ENCODE measurements at regions not wholly inside any gene's neighbourhood (a gene's known extent, or its start where the extent isn't known, plus 50 kb on each side); places are given as distances from the start of the nearest gene placed in this dataset.

DNA sequence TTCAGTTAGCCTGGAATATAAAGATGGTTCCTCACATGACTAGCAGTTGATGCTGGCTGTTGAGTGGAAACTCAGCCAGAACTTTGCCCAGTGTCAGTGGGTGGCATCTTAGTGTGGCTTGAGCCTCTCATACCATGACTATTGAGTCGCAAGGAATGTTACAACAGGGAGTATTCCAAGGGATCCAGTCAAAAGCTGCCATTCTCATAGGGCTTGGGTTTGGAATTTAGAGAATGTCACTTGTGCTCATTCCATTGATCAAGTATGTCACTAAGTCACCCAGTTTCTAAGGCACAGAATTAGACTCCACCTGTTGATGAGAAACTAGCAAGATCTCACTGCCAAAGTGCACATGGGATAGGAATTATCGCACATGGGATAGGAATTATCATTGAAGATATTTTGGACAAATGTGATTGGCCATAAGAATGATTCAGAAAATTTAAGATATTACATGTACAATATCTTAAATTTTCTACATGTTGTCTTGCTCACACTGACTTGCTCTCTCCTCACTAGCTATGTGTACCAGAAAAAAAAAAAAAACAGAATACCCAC lies 1290.7 kb upstream of the ADGRL2 start:
- H3K36me3 ChIP-seq (ENCODE audit: control insufficient read depth in 4 of 4, insufficient read depth in 3 of 4, low read depth in 1 of 4, low read length in 3 of 4), result no peaks in the 10 kb centered on the region
- no peak overlapping the region for H3K9ac ChIP-seq (ENCODE audit: low read depth in 1 of 2, low read length in 2 of 2)
- H3K27ac ChIP-seq (ENCODE audit: low read depth in 1 of 2, low read length in 2 of 2), result no peak overlapping the region
- H3K4me1 ChIP-seq (ENCODE audit: control insufficient read depth in 4 of 4, insufficient read depth in 4 of 4, low read length in 3 of 4), result no peaks in the 10 kb centered on the region
- TF ChIP-seq JUND (IDR thresholded peaks at IDR 0.05) (no peak), TAF1 (conservative IDR thresholded peaks at IDR 0.05) (no peak)
- TF ChIP-seq, protein P1, sequence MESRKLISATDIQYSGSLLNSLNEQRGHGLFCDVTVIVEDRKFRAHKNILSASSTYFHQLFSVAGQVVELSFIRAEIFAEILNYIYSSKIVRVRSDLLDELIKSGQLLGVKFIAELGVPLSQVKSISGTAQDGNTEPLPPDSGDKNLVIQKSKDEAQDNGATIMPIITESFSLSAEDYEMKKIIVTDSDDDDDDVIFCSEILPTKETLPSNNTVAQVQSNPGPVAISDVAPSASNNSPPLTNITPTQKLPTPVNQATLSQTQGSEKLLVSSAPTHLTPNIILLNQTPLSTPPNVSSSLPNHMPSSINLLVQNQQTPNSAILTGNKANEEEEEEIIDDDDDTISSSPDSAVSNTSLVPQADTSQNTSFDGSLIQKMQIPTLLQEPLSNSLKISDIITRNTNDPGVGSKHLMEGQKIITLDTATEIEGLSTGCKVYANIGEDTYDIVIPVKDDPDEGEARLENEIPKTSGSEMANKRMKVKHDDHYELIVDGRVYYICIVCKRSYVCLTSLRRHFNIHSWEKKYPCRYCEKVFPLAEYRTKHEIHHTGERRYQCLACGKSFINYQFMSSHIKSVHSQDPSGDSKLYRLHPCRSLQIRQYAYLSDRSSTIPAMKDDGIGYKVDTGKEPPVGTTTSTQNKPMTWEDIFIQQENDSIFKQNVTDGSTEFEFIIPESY (IDR thresholded peaks at IDR 0.05), result no peak
- no peak overlapping the region for H3K4me3 ChIP-seq (ENCODE audit: low read depth in 1 of 3, low read length in 3 of 3)
- H3K27me3 ChIP-seq (ENCODE audit: control insufficient read depth in 4 of 4, insufficient read depth in 4 of 4, low read length in 3 of 4), result no peaks in the 10 kb centered on the region
- 88% methylated on average over 2 of the region's 2 CpGs for WGBS
- no peak for DNase-seq (ENCODE audit: low spot score)
- no peaks in the 10 kb centered on the region for H3K9me3 ChIP-seq (ENCODE audit: control insufficient read depth in 4 of 4, low read length in 3 of 4)

DNA sequence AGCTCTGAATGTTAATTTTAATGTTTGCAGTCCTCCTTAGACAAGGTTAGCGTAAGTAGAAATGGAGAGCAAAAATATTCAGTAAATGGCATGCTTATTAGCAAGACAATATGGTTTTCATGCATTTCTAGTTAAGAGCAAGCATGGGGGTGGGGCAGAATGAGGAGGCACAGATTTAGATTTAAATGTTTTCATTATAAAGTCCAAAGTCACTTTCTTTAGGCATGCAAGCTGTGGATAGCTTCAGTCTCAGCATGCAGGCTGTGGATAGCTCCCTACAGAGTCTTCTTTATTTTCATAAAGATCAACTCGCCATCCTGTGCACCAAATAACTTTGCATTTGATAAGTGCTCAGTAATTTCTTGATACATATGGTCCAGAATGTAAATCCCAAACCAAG lies 1294.5 kb upstream of the ADGRL2 start:
- no peak for DNase-seq (ENCODE audit: low spot score)
- no peaks in the 10 kb centered on the region for H3K36me3 ChIP-seq (ENCODE audit: control insufficient read depth in 4 of 4, insufficient read depth in 3 of 4, low read depth in 1 of 4, low read length in 3 of 4)
- WGBS, result 87% methylated on average over 2 of the region's 2 CpGs
- H3K9ac ChIP-seq (ENCODE audit: low read depth in 1 of 2, low read length in 2 of 2), result no peak overlapping the region
- H3K27me3 ChIP-seq (ENCODE audit: control insufficient read depth in 4 of 4, insufficient read depth in 4 of 4, low read length in 3 of 4), result no peaks in the 10 kb centered on the region
- no peaks in the 10 kb centered on the region for H3K4me1 ChIP-seq (ENCODE audit: control insufficient read depth in 4 of 4, insufficient read depth in 4 of 4, low read length in 3 of 4)
- no peaks in the 10 kb centered on the region for H3K9me3 ChIP-seq (ENCODE audit: control insufficient read depth in 4 of 4, low read length in 3 of 4)
- H3K4me3 ChIP-seq (ENCODE audit: low read depth in 1 of 3, low read length in 3 of 3), result no peak overlapping the region
- TF ChIP-seq EGR1 (IDR thresholded peaks at IDR 0.05; ENCODE audit: low read depth in 2 of 2) (no peak), RXRA (IDR thresholded peaks at IDR 0.05) (no peak), HNF4G (IDR thresholded peaks at IDR 0.05) (no peak), JUND (IDR thresholded peaks at IDR 0.05) (no peak), NR2F2 (IDR thresholded peaks at IDR 0.05) (no peak), RAD21 (IDR thresholded peaks at IDR 0.05) (no peak), TAF1 (conservative IDR thresholded peaks at IDR 0.05) (no peak), GABPA (IDR thresholded peaks at IDR 0.05 in 1 of 2, conservative IDR thresholded peaks at IDR 0.05 in 1 of 2) (no peak), SP1 (IDR thresholded peaks at IDR 0.05) (no peak), HNF4A (conservative IDR thresholded peaks at IDR 0.05) (no peak)
- H3K27ac ChIP-seq (ENCODE audit: low read depth in 1 of 2, low read length in 2 of 2), result no peak overlapping the region

DNA sequence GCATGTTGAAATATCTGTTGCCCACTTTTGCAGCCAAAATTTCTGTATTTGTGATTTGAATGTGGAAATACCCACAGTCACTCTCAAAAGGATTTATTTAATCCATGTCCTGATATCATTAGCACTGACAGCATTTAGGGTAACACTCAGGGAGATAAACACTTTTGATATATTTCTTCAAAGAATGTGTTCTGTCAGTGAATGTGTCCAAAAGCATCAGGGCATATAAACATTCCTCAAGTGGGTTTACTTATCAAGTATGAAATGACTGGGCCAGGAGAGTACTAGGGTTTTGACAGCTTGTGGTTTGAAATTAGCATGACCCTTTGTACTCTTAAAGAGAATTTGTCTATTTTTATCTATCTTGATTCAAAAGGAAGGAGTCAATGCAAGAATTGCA lies 1302.1 kb upstream of the ADGRL2 start:
- DNase-seq (ENCODE audit: low spot score), result no peak
- no peaks in the 10 kb centered on the region for H3K27me3 ChIP-seq (ENCODE audit: control insufficient read depth in 4 of 4, insufficient read depth in 4 of 4, low read length in 3 of 4)
- H3K27ac ChIP-seq (ENCODE audit: low read depth in 1 of 2, low read length in 2 of 2), result no peak overlapping the region
- no peak overlapping the region for H3K4me3 ChIP-seq (ENCODE audit: low read depth in 1 of 3, low read length in 3 of 3)
- H3K4me1 ChIP-seq (ENCODE audit: control insufficient read depth in 4 of 4, insufficient read depth in 4 of 4, low read length in 3 of 4), result no peaks in the 10 kb centered on the region
- no peaks in the 10 kb centered on the region for H3K36me3 ChIP-seq (ENCODE audit: control insufficient read depth in 4 of 4, insufficient read depth in 3 of 4, low read depth in 1 of 4, low read length in 3 of 4)
- TF ChIP-seq GABPA (IDR thresholded peaks at IDR 0.05 in 1 of 2, conservative IDR thresholded peaks at IDR 0.05 in 1 of 2) (no peak), HNF4A (conservative IDR thresholded peaks at IDR 0.05) (no peak), FOXA1 (IDR thresholded peaks at IDR 0.05) (no peak), EGR1 (IDR thresholded peaks at IDR 0.05; ENCODE audit: low read depth in 2 of 2) (no peak), YY1 (IDR thresholded peaks at IDR 0.05) (no peak), HNF4G (IDR thresholded peaks at IDR 0.05) (no peak), NR2F2 (IDR thresholded peaks at IDR 0.05) (no peak), FOXA2 (IDR thresholded peaks at IDR 0.05) (no peak)
- TF ChIP-seq, protein P2, sequence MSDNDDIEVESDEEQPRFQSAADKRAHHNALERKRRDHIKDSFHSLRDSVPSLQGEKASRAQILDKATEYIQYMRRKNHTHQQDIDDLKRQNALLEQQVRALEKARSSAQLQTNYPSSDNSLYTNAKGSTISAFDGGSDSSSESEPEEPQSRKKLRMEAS (IDR thresholded peaks at IDR 0.05), result no peak
- TF ChIP-seq, protein P3, sequence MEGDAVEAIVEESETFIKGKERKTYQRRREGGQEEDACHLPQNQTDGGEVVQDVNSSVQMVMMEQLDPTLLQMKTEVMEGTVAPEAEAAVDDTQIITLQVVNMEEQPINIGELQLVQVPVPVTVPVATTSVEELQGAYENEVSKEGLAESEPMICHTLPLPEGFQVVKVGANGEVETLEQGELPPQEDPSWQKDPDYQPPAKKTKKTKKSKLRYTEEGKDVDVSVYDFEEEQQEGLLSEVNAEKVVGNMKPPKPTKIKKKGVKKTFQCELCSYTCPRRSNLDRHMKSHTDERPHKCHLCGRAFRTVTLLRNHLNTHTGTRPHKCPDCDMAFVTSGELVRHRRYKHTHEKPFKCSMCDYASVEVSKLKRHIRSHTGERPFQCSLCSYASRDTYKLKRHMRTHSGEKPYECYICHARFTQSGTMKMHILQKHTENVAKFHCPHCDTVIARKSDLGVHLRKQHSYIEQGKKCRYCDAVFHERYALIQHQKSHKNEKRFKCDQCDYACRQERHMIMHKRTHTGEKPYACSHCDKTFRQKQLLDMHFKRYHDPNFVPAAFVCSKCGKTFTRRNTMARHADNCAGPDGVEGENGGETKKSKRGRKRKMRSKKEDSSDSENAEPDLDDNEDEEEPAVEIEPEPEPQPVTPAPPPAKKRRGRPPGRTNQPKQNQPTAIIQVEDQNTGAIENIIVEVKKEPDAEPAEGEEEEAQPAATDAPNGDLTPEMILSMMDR (IDR thresholded peaks at IDR 0.05; ENCODE audit: low read depth, low read length, missing input control), result no peak
- H3K9me3 ChIP-seq (ENCODE audit: control insufficient read depth in 4 of 4, low read length in 3 of 4), result no peaks in the 10 kb centered on the region
- no peak overlapping the region for H3K9ac ChIP-seq (ENCODE audit: low read depth in 1 of 2, low read length in 2 of 2)

Data from liver (tissue), 8 donors.